Fibroblast of skin of left quadriceps (primary cell): ENCODE measurements at regions not wholly inside any gene's neighbourhood (a gene's known extent, or its start where the extent isn't known, plus 50 kb on each side); places are given as distances from the start of the nearest gene placed in this dataset.
"Not testable (repeated sequence)": the region's sequence is repeated elsewhere in the genome, so short reads cannot be mapped to it uniquely, and the experiment has no call there.

ENCODE experiments used
- DNase-seq, 2 experiments: peaks; one replicate each; pipeline ENCODE4 v3.0.0-alpha.2; 2013; ENCODE audit warnings: low read depth in 2 of 2

GRCh38 chr16:77066896-77067496 is 124.0 kb upstream of the MON1B start:
- DNase-seq = no peak

DNA sequence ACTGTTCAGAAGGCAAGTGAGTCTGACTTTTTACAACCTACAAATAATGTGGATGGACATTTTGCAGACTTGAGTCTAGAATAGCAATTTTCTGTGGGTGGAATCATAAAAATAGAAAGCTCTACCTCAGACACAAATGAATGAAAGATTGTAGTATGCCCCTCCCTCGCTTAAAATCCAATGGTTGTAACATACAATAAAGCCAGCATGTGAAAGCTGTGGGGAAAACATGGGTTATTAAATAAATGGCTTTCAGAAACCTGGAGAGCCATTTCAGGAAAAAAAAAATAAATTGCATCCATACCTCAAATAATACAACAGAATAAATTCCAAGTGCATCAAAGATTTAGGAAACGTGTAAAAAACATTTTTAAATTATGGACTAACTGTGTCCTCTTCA is 123.1 kb upstream of the MON1B start:
- DNase-seq = no peak

GRCh38 chr16:77068402-77068801 is 122.6 kb upstream of the MON1B start:
- no peak for DNase-seq

- no peak for DNase-seq
Measured at GRCh38 chr16:77069929-77070328, 121.1 kb upstream of the MON1B start.

GRCh38 chr16:77070683-77071082 is 120.3 kb upstream of the MON1B start:
- DNase-seq = no peak

DNA sequence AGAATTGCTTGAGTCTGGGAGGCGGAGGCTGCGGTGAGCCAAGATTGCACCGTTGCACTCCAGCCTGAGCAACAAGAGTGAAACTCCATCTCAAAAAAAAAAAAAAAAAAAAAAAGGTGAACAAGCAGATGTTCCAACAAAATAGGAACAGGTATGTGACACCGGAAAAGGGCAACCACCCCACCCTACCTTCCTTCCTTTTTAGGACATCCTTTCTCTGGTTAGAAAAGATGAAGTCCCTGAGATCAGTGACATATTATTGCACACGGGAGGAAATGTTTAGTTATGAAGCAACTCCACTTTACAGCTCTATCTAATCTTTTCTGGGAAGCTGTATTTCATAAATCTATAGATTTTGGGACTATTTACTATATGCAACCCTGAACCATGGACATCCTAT is 114.2 kb upstream of the MON1B start:
- DNase-seq = no peak

DNA sequence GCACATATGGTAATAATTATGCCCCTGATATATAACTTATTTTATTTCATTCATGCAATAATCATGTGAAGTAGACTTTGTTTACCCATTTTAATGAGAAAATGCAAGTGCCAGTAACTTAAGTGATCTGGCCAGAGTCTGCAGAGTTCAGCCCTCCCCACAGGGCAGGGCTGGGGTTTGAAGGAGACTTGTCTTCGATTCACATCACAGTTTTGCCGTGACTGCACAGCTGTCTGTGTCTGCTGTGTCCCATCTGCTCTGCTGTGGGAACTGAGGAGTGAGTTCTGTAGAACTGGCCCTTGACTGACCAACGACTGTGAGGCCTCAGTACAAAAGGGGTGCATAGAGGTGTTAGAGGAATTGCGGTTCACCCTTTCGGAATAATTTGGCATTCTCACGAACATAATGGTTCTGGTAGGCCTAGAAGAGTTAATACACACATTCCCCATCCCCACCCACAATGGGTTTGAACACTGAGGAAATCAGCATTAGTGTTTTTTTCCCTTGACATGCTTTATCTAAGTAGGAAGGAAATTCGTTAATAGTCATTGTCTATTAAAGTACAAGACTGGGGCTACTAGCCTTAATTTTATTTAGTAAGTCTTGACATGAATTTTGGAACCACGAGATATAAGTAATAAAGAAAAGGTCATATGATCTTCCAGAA is 113.6 kb upstream of the MON1B start:
- DNase-seq = no peak

DNA sequence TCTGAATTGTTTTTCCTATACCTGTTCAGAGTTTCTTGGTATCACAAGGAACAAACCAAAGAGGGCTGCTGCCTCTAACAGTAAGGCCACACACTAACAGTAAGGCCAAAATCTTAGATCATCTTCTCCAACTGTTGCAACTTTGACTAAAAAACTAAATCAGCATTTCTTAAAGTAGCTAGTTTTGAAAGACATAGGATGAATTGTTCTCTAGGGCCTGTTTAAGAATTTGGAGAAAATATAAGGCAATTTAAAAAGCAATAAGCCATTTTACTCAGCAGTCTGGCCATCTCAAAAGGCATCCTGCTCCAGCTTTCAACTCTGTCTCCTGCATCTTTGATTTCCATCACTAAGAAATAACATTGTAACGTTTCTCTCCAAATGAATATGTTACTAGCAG is 105.0 kb upstream of the MON1B start:
- no peak for DNase-seq

DNA sequence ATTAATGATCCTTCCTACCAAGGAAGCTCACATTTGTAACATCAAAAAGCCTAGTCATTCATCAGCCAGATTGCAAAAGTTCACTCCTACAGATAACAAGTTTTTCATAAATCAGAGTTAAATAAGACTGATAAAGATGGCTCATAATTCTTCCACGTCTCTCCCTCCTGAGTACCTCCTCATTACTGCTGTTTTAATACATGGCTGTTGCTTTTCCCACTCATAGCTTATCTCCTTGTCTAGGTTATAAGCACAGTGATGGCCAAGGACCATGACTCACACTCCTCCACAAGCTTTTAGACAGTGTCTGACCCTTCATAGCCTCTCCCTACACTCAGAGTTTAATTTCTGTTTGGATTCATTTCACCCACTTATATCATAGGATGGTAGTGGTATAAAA is 100.9 kb upstream of the MON1B start:
- DNase-seq = no peak

- no peak for DNase-seq
Measured at GRCh38 chr16:77093309-77093708, 97.7 kb upstream of the MON1B start.

DNA sequence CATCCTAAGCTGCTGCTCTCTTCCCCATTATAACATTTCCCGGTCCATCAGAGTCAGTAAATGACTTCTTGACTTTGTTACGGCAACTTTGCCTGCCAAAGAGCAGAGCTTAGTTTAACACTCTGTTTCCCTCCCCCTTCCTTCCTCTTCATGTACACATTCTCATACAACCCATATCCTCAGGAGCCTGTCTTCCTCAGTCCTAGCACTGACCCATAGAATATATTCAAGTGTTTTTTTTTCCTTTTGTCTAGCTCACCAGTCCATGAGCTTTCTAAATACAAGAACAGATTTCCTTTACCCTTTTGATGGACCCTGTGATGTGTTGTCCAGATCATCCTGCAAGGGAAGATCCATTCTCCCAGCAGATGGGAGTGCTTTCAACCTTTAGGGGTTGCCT is 97.0 kb upstream of the MON1B start:
- no peak for DNase-seq

- DNase-seq = no peak
Measured at GRCh38 chr16:77111056-77111565, 79.9 kb upstream of the MON1B start.

- no peak for DNase-seq
Measured at GRCh38 chr16:77112746-77113145, 78.2 kb upstream of the MON1B start.

- no peak for DNase-seq
Measured at GRCh38 chr16:77113835-77114234, 77.2 kb upstream of the MON1B start.

DNA sequence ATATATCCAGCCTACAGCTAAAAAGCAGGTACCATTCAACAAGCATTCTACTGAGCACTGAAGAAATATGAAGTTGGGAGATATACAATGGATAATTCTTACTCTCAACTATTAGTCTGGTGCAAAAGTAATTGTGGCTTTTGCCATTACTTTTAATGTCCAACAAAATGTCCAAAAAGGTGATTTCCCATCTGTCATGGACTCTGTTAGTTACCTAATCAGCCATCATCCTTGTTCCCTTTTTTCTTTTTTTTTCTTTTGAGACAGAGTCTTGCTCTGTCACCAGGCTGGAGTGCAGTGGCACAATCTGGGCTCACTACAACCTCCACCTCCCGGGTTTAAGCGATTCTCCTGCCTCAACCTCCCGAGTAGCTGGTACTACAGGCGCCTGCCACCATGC is 76.6 kb upstream of the MON1B start:
- DNase-seq = not testable (repeated sequence)

- no peak for DNase-seq
Measured at GRCh38 chr16:77116856-77117255, 74.1 kb upstream of the MON1B start.

- no peak for DNase-seq
Measured at GRCh38 chr16:77117707-77118106, 73.3 kb upstream of the MON1B start.

DNA sequence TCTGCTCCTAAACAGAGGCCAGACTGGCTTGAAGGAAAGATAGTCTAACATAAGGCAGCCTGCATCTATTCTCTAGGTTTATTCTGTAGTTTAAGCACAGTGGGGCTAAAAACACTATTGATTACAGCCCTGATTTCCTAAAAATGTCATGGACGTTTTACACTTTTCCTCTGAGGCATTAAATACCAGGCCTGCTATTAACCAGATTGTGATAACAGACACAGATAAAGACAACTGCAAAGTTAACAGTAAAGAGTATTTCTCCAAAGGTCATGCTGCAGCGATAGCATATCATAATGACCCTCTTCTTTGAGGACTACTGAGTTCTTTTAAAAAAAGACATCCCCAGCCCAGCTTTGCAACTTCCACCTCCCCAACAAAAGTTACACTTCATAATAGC is 59.6 kb upstream of the MON1B start:
- DNase-seq = no peak

GRCh38 chr16:77132051-77132618 is 58.9 kb upstream of the MON1B start:
- DNase-seq = no peak

DNA sequence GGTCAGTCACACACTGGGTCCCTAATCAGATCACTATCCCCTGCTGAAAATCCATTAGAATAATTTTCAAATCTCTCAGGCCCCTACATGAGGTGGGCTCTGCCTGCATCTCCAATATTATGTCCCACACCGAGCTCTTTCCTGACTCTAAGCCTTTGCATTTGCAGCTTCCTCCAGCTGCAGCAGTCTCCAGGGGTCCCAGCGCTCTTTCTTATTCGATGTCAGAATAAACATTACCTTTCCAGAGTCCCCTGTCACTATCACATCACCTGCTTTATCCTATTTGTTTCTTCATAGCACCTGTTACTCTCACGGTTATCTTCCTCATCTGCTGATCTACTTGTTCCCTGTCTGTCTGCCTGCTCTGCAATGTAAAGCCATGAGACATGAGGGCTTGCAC is 57.3 kb upstream of the MON1B start:
- no peak for DNase-seq

DNA sequence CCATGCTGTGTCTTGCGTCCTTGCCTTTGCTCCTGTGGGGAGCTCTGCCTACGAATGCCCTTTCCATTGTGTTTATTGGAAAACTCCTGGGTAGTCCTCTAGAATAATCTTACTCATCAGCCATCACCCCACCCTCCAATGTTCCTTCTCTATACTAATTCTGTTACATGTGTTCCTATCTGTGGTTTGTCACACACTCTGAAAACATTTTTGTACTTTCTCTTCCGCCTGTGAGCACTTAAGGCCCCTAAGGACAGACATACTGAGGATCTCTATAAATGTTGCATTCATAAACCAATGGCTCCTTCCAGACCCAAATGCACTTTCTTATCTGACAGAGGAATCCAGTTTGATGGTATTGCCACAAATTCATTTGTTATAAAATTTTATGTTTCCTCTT is 53.9 kb upstream of the MON1B start:
- no peak for DNase-seq
